Midbrain (tissue), 1 donor: ENCODE measurements at regions not wholly inside any gene's neighbourhood (a gene's known extent, or its start where the extent isn't known, plus 50 kb on each side); places are given as distances from the start of the nearest gene placed in this dataset.

ENCODE experiments used
- DNase-seq: peaks from one replicate; lab custom pipeline; 2025; lab: John Stamatoyannopoulos, UW

GRCh38 chr18:41540237-41540871 lies 414.7 kb upstream of the PIK3C3 start:
- no peak for DNase-seq

GRCh38 chr18:41538751-41539150 lies 416.3 kb upstream of the PIK3C3 start:
- no peak for DNase-seq

GRCh38 chr18:41537666-41538065 lies 417.4 kb upstream of the PIK3C3 start:
- DNase-seq, result no peak

GRCh38 chr18:41532344-41533086 lies 422.5 kb upstream of the PIK3C3 start:
- no peak for DNase-seq

DNA sequence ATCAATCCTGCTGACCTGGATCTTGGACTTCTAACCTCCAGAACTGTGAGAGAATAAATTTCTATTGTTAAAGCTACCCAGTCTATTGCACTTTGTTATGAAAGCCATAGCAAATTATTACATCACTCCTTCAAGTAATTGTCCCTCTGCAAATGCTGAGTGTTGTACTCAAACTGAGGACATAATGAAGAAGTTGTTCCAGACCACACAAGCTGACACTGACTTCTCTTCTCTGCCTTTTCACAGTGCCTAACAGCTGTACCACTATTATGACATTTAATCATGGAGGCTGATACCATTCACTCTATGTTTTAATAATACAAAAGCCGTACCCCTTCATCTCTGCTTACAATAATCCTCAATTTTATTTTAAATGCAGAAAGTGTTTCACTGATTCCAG lies 424.1 kb upstream of the PIK3C3 start:
- no peak for DNase-seq

DNA sequence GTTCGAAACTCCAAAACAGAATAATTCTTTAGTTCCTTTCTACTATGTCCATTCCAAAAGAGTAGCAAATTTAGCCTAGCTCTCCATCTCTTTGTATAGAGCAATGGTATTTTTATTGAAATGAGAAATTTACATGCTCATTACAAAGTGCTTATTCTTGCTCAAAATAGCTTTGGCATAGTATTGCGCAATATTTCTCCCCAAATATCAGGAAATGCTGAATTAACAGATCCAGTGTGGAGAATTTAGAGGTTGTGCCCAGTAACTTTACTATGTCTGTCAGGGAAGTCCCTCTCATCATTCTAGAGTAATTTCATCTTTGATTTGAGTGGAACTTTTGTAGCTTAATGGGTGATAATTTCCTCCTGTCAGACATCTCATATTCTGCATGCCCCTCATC lies 425.9 kb upstream of the PIK3C3 start:
- no peak for DNase-seq

GRCh38 chr18:41526054-41526453 lies 429.0 kb upstream of the PIK3C3 start:
- no peak for DNase-seq

DNA sequence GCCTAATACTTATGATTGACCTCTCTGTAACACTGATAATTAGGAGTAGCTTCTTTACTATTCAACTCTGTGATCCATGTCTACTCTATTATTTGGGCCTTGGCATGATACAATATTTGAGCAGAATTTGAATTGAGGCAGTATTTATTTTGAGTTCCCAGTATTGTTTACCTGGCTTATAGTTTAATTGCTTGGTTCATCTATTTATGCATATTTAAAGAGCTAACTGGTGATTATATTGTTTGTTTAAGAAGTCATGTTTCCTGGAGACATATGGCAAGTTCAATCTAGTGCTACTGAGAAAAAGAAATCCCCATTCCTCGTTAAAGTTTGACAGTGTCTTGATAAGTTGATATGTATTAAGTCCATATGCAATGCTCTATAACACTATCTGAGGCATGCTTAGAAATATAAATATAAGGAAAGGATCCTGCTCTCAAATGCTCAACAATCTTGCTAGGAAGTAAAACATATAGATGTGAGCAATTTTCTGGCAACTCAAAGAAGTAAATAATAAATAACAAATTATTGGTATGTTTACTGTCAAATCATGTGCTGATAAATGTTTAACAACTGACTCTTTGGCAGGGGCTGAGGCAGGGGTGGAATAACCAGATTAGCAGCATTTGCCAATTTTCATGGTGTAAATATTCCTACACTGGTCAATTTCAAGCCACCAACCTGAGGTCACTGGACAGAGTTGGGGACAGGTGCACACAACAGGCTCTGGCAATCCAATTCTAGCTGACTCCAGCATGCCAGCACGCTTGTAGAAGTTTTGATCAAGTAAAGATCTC lies 430.2 kb upstream of the PIK3C3 start:
- no peak for DNase-seq

GRCh38 chr18:41517142-41517541 lies 437.9 kb upstream of the PIK3C3 start:
- DNase-seq, result no peak

DNA sequence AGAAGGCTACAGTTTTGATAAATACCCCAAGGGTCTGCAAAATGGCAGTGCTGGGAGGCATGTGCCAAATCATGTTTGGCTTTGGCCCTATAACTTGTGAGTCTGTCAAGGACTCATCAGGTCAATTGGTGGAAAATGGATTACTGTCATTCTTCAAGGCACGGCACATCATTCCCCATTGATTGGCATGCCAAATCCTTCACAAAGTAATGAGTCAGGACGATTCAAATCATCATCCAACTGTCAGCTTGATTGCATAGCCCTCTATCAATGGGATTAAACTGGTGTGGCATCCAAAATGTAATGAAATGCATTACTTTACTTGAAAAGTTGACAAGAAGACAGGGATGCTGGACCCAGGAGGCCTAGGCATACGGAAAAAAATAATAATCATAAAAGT lies 441.6 kb upstream of the PIK3C3 start:
- DNase-seq, result no peak

- no peak for DNase-seq
Measured at GRCh38 chr18:41504316-41504715, 450.7 kb upstream of the PIK3C3 start.

- DNase-seq, result no peak
Measured at GRCh38 chr18:41501848-41502247, 453.2 kb upstream of the PIK3C3 start.

- no peak for DNase-seq
Measured at GRCh38 chr18:41499345-41499744, 455.7 kb upstream of the PIK3C3 start.

- no peak for DNase-seq
Measured at GRCh38 chr18:41490861-41491260, 464.2 kb upstream of the PIK3C3 start.

DNA sequence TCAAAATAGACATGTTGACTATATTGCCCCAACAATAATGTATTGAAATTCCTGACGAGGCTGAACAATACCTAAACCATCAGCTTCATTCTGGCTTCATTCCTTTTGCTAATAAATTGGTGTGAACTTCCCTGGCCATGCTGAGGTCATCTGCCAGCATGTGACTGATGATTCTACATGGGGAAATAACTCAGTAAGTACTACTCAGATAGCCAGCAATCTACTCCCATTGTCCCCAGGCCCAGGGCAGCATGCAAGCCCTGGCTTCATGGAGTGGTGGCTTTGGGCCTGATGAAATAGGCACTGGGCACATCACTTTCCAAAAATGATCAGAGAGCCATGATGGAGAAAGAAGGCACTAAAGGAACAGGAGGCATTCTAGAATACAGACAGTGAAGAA lies 468.5 kb upstream of the PIK3C3 start:
- no peak for DNase-seq

DNA sequence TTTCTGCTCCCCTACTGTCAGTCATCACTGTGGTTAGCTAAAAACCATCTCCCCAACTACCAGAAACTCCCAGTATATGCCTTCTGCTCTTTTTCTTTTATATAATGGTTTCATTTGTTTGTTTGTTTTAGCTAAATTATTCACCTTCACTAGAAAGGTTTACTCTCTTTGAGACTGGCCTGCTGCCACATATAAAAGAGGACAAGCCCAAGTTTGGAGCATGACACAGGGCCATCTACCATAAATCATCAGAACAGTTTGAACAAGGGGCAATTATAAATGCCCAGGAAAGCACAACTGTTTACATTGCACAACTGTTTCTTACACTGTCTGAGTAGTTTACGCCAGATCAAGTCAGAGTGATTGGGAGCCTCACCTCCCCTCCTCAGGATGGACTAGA lies 471.0 kb upstream of the PIK3C3 start:
- DNase-seq, result no peak

DNA sequence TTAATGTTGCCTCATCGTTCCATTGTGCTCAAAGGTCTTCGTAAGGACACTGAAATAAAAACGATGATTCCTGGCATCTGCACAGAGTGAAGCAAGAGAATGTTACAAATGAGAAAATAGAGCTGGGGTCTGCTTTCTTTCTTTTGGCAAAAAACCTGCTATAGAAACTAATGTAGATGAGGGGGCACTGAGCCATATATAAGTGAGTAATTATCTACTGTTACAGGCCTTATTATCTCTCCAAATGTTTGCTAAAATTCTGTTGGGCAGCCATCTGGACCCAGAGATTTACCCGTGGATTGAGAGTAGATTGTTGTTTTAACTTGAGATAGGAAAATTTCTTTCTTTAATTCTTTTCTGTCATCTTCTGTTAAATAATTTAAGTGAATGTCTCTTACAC lies 472.5 kb upstream of the PIK3C3 start:
- no peak for DNase-seq

DNA sequence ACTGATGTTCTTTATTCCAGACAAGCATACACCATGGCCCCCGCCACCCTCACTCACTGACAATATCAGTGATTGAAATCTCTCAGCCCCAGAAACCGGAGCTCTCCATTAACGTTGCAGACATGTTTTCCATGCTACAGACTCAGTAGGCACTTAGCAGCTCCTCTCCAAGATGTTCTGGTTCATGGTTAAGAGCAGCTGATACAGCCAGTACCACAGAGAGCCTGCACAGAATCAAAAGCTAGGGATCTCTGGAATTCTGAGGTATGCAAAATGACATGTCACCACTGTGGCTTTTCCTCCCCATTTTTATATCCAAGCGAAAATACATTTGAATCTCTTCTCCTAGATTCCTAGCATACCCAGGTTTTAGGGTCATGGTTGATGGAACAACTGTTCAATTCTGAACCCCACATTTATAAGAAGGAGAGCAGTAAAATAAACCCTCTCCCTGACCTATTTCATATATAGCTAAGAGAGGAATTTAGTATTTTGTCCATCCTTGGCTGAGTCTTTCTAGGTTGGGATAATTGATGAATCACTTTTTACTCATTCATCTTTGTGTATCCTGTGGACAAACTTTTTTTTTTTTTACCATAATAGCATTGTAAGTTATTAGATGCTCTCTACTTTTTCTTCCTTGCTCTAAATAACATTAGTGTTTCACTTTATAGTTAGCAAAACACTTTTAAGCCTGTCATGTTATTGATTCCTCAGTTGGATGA lies 488.4 kb upstream of the PIK3C3 start:
- no peak for DNase-seq

DNA sequence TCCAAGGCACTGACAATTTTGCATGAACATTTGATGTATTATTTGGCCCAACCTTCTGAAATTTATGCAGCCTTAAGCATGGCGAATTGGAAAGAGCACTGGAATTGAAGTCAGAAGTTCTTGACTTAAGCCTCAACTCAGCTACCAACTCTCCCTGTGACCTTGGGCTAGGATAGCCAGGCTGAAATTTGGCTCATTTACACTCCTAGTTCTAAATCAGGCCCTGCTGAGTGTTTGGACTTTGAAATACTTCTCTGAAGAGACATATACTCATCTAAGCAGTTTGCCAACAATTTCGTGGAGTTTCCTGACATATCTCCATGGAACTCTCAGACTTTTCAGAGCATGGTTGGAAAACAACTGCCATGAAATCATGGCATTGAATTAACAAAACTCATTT lies 489.6 kb upstream of the PIK3C3 start:
- DNase-seq, result no peak

- DNase-seq, result peak; percentile 2
Measured at GRCh38 chr18:41464278-41464677, 490.8 kb upstream of the PIK3C3 start.

GRCh38 chr18:41462946-41463345 lies 492.1 kb upstream of the PIK3C3 start:
- DNase-seq, result no peak

GRCh38 chr18:41461114-41461513 lies 493.9 kb upstream of the PIK3C3 start:
- DNase-seq, result no peak
